NB4 (cell line): ENCODE measurements at regions not wholly inside any gene's neighbourhood (a gene's known extent, or its start where the extent isn't known, plus 50 kb on each side); places are given as distances from the start of the nearest gene placed in this dataset.

ENCODE experiments used
- DNase-seq: peaks from one replicate; pipeline ENCODE4 v3.0.0; 2010; ENCODE audit warnings: low read depth
- H3K4me3 ChIP-seq: one replicate; pipeline ENCODE4 v1.5.1; 2011; ENCODE audit warnings: mild to moderate bottlenecking, low read depth, low read length, moderate library complexity
- MYC ChIP-seq: IDR thresholded peaks from 2 replicates; pipeline ENCODE4 v1.6.1; 2011; ENCODE audit warnings: low read depth, low read length
- POLR2A ChIP-seq: IDR thresholded peaks from 2 replicates; pipeline ENCODE4 v1.6.1; 2011; ENCODE audit warnings: mild to moderate bottlenecking; ENCODE audit not compliant: insufficient read length; ENCODE audit errors: extremely low read depth
- TF ChIP-seq, protein P1 (sequence below): IDR thresholded peaks from one replicate; pipeline ENCODE4 v1.5.1; 2012; ENCODE audit warnings: low read depth, low read length
- TF ChIP-seq, protein P2 (sequence below): IDR thresholded peaks from 2 replicates; pipeline ENCODE4 v1.6.1; 2011; ENCODE audit warnings: low read depth, low read length

DNA sequence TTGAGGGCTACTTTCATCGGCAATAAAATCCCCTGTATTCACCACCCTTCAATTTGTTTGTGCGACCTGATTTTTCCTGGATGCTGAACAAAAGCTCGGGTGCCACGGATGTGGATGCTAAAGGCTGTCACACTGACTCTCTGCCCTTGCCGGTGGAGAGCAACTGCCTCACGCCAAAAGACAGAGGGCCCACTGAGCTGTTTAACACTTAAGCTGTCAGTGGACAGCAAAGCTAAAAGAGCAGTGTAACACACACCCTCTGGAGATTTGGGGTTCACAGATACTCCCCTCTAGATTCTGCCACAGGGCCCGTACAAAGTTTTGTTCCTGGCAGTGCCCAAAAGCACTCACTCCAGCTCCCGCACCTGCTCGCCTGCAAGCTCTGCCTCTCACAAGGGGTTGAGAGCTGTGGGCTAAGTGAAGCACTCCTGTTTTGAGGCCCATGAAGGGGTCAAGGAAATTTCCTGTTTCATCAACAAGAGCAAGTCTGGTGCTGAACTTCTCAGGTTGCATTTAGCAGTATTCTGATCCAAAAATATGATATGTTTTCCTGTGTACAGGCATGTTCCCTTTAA, 1571.9 kb downstream of the ADGRL3 start:
- no peak overlapping the region for H3K4me3 ChIP-seq
- TF ChIP-seq, protein P1, sequence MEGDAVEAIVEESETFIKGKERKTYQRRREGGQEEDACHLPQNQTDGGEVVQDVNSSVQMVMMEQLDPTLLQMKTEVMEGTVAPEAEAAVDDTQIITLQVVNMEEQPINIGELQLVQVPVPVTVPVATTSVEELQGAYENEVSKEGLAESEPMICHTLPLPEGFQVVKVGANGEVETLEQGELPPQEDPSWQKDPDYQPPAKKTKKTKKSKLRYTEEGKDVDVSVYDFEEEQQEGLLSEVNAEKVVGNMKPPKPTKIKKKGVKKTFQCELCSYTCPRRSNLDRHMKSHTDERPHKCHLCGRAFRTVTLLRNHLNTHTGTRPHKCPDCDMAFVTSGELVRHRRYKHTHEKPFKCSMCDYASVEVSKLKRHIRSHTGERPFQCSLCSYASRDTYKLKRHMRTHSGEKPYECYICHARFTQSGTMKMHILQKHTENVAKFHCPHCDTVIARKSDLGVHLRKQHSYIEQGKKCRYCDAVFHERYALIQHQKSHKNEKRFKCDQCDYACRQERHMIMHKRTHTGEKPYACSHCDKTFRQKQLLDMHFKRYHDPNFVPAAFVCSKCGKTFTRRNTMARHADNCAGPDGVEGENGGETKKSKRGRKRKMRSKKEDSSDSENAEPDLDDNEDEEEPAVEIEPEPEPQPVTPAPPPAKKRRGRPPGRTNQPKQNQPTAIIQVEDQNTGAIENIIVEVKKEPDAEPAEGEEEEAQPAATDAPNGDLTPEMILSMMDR, result no peak
- TF ChIP-seq, protein P2, sequence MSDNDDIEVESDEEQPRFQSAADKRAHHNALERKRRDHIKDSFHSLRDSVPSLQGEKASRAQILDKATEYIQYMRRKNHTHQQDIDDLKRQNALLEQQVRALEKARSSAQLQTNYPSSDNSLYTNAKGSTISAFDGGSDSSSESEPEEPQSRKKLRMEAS, result no peak
- TF ChIP-seq POLR2A, result no peak
- no peak for TF ChIP-seq MYC
- no peak for DNase-seq

DNA sequence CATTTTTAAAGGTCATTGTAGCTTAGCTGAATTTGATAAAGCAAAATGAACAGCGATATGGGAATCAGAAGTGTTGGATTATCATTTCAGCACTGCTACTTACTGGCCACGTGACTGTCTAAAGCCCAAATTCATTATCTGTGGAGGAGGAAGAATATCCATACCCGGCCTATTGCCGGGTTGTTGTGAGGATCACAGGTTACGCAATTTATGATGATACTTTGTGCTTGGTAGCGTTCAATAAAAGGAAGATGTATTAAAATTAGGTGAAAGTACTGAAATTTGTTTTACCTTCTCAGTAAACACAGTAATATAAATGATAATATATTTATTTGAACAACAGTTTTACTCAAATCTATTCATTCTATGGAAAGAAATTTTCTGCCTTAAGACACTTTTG, 1540.2 kb downstream of the ADGRL3 start:
- TF ChIP-seq, protein P1, result no peak
- TF ChIP-seq MYC, result no peak
- no peak for TF ChIP-seq POLR2A
- TF ChIP-seq, protein P2, result no peak
- DNase-seq, result no peak

DNA sequence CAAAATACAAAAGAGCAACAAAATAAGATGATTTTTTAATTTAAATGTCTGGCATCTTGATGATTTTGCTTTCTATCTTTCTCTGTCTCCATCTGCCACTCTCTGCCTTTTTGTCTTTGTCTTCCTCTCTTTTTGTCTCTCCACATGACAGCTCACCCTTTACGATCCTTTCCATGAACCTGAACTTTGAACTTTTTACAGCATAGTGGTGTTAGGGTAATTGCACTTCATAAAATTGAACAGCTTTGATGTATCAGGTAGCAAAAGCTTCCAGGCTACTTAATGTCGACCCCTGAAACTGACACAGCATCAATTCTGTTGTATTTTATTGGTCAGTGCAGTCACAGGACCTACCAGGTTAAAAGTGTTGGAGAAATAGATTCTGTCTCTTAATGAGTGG, 1517.0 kb downstream of the ADGRL3 start:
- TF ChIP-seq, protein P2, result no peak
- TF ChIP-seq MYC (no peak), POLR2A (no peak)
- TF ChIP-seq, protein P1, result no peak
- H3K4me3 ChIP-seq, result no peak overlapping the region
- no peak for DNase-seq

More for the DNA sequence above, 1540.2 kb downstream of the ADGRL3 start:
- H3K4me3 ChIP-seq, result no peak overlapping the region

DNA sequence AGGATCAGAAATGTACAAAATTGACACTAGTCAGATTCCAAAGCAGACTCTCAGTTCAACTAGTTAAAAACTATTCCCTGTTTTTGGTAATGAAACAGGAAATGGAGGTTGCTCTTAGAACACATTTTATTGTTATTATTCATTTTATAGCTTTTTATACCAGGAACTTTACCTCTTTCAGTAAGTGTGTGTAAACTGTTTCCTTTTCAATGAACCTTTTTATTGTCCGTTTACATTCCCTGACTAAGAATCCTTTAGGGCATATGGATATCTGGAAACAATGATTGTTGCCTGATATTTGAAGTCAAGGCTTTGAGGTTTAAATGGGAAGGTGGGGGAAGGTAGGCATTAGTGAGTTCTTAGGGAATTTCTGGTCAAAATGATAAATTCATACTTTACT, 1511.4 kb downstream of the ADGRL3 start:
- DNase-seq, result no peak
- H3K4me3 ChIP-seq, result no peak overlapping the region
- TF ChIP-seq POLR2A (no peak), MYC (no peak)
- TF ChIP-seq, protein P2, result no peak

DNA sequence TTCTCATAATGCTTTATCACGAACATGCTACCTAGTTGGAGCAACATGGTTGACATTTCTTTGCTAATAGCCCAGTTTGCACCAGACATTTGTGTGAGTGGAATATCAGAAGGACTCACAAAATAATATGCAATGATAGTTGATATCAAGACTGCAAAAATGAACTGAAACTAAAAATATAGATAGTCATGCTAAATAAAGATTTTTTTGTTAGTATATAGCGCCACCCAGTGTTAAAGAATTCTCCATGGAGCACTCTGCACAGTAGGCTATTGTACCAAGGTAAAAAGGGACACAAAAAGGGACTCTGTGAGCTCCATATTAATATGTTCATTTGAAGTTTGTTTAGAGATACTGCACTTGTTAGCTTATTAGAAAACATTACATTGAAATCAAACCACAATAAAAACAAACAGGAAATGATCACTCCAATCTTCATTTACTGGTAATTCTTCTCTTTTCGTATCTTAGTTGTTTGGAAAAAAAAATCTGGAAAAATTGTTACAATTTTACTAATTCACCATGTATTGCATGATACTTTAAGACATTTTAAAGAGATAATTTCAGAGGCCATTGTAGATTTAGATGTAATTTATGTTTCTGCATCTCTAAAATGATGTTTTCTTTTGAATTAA, 1509.6 kb downstream of the ADGRL3 start:
- TF ChIP-seq MYC (no peak), POLR2A (no peak)
- TF ChIP-seq, protein P1, result peak; percentile 38
- TF ChIP-seq, protein P2, result no peak
- no peak overlapping the region for H3K4me3 ChIP-seq
- peak; percentile 41 for DNase-seq

DNA sequence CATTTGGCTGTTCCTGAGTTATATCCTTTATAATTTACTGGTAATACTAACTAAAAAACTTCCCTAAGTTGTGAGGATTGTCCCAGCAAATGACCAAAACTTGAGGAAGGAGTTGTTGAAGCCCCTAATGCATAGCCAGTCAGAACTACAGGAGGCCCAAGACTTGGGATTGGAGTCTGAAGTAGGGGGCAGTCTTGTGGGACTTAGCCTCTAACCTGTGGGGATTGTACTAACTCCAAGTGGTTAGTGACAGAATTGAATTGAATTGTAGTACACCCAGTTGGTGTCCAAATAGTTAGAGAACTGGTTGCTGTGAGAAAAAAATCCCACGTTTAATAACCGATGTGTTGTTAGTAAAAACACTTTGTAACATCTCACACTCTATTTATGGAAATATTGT, 1506.3 kb downstream of the ADGRL3 start:
- DNase-seq, result no peak
- TF ChIP-seq MYC (no peak), POLR2A (no peak)
- TF ChIP-seq, protein P1, result no peak
- TF ChIP-seq, protein P2, result no peak
- no peak overlapping the region for H3K4me3 ChIP-seq
